HepG2 (cell line): ENCODE measurements at regions not wholly inside any gene's neighbourhood (a gene's known extent, or its start where the extent isn't known, plus 50 kb on each side); places are given as distances from the start of the nearest gene placed in this dataset.

Experiments used
- ATAC-seq: fragments of 200-7000 bp; cut with Tn5 transposase; 3 replicates; pipeline ENCODE4 v1.9.1; 2020; ENCODE audit warnings: mild to moderate bottlenecking, moderate library complexity
- BruUV-seq: library from RNA; stranded (reverse); fragments of 400-500 nt; replicated peaks from 2 replicates; lab custom pipeline; 2021; lab: Mats Ljungman, UMichigan
- CTCF ChIA-PET: fragments of 300-600 bp; formaldehyde crosslinking; extraction: SDS; loops from one replicate; lab custom pipeline; 2021; ENCODE audit warnings: low total read pairs, inconsistent platforms, low intra/inter-chr PET ratio; lab: Yijun Ruan, JAX
- POLR2A ChIA-PET: fragments of 350-600 bp; sonication (Branson Sonifier 250); formaldehyde crosslinking; loops from one replicate; lab custom pipeline; 2020; ENCODE audit warnings: antibody characterized with exemption, inconsistent platforms; lab: Yijun Ruan, JAX
- DNase-seq: peaks from one replicate; pipeline ENCODE4 v3.0.0-alpha.2; 2015; ENCODE audit warnings: low spot score
- FAIRE-seq: peaks from 3 replicates; lab custom pipeline; 2011; peaks lifted over from hg19 to GRCh38; lab: Jason Lieb, UNC
- H2AFZ ChIP-seq: one replicate; pipeline ENCODE4 v1.6.1; 2011; ENCODE audit warnings: low read length, inconsistent platforms
- H3K27ac ChIP-seq: fragments of 300-600 bp; 3 replicates; pipeline ENCODE4 v1.8.0; 2011; ENCODE audit warnings: mixed run types, mild to moderate bottlenecking, mixed read lengths, low read length, inconsistent platforms; ENCODE audit not compliant: insufficient read depth; ENCODE audit errors: extremely low read length
- H3K27me3 ChIP-seq, 2 experiments: fragments of 200-600 bp in 1 of 2; 2 replicates in 1 of 2; 3 replicates in 1 of 2; pipeline versions ENCODE4 v1.6.0 to v1.8.0; 2011; ENCODE audit warnings: low read length in 2 of 2, mild to moderate bottlenecking in 2 of 2, moderate library complexity in 2 of 2, inconsistent platforms in 1 of 2; ENCODE audit not compliant: insufficient read depth in 2 of 2, control insufficient read depth in 1 of 2
- H3K36me3 ChIP-seq, 2 experiments: fragments of 200-600 bp in 1 of 2; replicated peaks in 1 of 2; 2 replicates in 1 of 2; 3 replicates in 1 of 2; pipeline versions ENCODE4 v1.5.1 to v1.8.0; 2011; ENCODE audit warnings: low read length in 2 of 2, inconsistent platforms in 1 of 2; ENCODE audit not compliant: insufficient read depth in 2 of 2, control insufficient read depth in 1 of 2
- H3K4me1 ChIP-seq: 2 replicates; pipeline ENCODE4 v1.5.1; 2012; ENCODE audit warnings: low read length, inconsistent platforms; ENCODE audit not compliant: insufficient read depth
- H3K4me2 ChIP-seq: 2 replicates; pipeline ENCODE4 v1.6.0; 2011; ENCODE audit warnings: low read depth, low read length, inconsistent platforms
- H3K4me3 ChIP-seq, 3 experiments: fragments of 200-600 bp in 1 of 3; sonication (generic), shearing (Covaris generic) in 1 of 3; replicated peaks in 1 of 3; 2 replicates each; pipeline ENCODE4 v1.5.1; 2011 to 2016; ENCODE audit warnings: low read length in 3 of 3, inconsistent platforms in 2 of 3, low read depth in 2 of 3, mild to moderate bottlenecking in 2 of 3, control low read depth in 1 of 3, mixed read lengths in 1 of 3; ENCODE audit not compliant: insufficient read depth in 1 of 3
- H3K79me2 ChIP-seq: one replicate; pipeline ENCODE4 v1.6.1; 2011; ENCODE audit warnings: low read length, inconsistent platforms; ENCODE audit not compliant: insufficient read depth
- H3K9ac ChIP-seq: 2 replicates; pipeline ENCODE4 v1.6.0; 2011; ENCODE audit warnings: mild to moderate bottlenecking, low read depth, low read length, inconsistent platforms; ENCODE audit not compliant: insufficient read depth
- H3K9me3 ChIP-seq: 2 replicates; pipeline ENCODE4 v1.5.1; 2012; ENCODE audit warnings: mild to moderate bottlenecking, low read length
- H4K20me1 ChIP-seq: 2 replicates; pipeline ENCODE4 v1.6.0; 2011; ENCODE audit warnings: inconsistent platforms, mild to moderate bottlenecking, low read length, moderate library complexity; ENCODE audit not compliant: insufficient read depth
- ELF4 ChIP-seq: sonication (generic); formaldehyde crosslinking; IDR thresholded peaks from 2 replicates; pipeline ENCODE4 v1.5.0; 2020; ENCODE audit warnings: missing genetic modification reagents, mild to moderate bottlenecking, moderate library complexity, borderline replicate concordance
- FOXA1 ChIP-seq, 2 experiments: fragments of 450-650 bp in 1 of 2; sonication (generic) in 1 of 2; formaldehyde crosslinking in 1 of 2; IDR thresholded peaks; 2 replicates each; pipeline versions ENCODE4 v1.4.0 to v1.6.1; 2016 to 2020; ENCODE audit warnings: missing genetic modification reagents in 1 of 2
- PPARG ChIP-seq: conservative IDR thresholded peaks from 2 replicates; pipeline ENCODE4 v1.6.1; 2016; ENCODE audit warnings: missing biosample characterization, missing genetic modification reagents
- TOE1 ChIP-seq: sonication (generic); formaldehyde crosslinking; IDR thresholded peaks from 2 replicates; pipeline ENCODE4 v1.4.0; 2020; ENCODE audit warnings: mild to moderate bottlenecking, missing genetic modification reagents
- ZNF546 ChIP-seq: sonication (generic); formaldehyde crosslinking; conservative IDR thresholded peaks from 2 replicates; pipeline ENCODE4 v1.8.1; 2023; ENCODE audit warnings: mild to moderate bottlenecking, missing genetic modification reagents
- ZNF562 ChIP-seq: sonication (generic); formaldehyde crosslinking; IDR thresholded peaks from 2 replicates; pipeline ENCODE4 v1.8.0; 2022; ENCODE audit warnings: missing genetic modification reagents, borderline replicate concordance
- WGBS: methylation state at CpG from one replicate; pipeline ENCODE4 v1.1.6; 2017; ENCODE audit warnings: low lambda C conversion rate; 5-methylcytosine and 5-hydroxymethylcytosine counted together
- in situ Hi-C: cut with HindIII; loops from 2 replicates; pipeline ENCODE4 v1.10.0; 2017; ENCODE audit warnings: low pct_unique_long_range_greater_than_20kb; ENCODE audit not compliant: extremely low pct_ligation_motif_present
- intact Hi-C: fragments of 100-400 bp; cut with micrococcal nuclease; formaldehyde crosslinking; loops from one replicate; pipeline ENCODE4 v1.10.0; 2022; ENCODE audit not compliant: unreplicated experiment
- TF ChIP-seq, protein P1 (sequence below): sonication (generic); formaldehyde crosslinking; IDR thresholded peaks from 2 replicates; pipeline ENCODE4 v1.4.0; 2020; ENCODE audit warnings: mild to moderate bottlenecking, missing genetic modification reagents
- TF ChIP-seq, protein P2 (sequence below): sonication (generic); formaldehyde crosslinking; IDR thresholded peaks from 2 replicates; pipeline ENCODE4 v1.4.0; 2020; ENCODE audit warnings: missing genetic modification reagents, borderline replicate concordance

DNA sequence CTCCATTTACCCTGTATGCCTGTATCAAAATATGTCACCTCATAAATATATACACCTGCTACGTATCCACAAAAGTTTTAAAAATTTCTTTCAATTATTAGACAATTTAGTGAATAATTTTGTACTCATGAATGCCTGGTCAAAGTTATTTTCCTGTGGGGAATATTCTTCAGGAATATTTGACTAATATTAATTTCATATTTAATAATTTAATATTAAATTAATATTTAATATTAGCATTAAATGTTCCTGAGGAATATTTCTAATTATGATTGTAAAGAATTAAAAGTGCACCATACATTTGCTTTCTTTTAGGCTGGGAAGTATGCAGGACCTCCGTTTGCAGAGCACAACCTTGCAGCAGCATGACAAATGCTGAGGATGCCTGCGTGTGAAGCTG is 422.7 kb downstream of the C3orf38 start (continued):
- TF ChIP-seq, protein P1, sequence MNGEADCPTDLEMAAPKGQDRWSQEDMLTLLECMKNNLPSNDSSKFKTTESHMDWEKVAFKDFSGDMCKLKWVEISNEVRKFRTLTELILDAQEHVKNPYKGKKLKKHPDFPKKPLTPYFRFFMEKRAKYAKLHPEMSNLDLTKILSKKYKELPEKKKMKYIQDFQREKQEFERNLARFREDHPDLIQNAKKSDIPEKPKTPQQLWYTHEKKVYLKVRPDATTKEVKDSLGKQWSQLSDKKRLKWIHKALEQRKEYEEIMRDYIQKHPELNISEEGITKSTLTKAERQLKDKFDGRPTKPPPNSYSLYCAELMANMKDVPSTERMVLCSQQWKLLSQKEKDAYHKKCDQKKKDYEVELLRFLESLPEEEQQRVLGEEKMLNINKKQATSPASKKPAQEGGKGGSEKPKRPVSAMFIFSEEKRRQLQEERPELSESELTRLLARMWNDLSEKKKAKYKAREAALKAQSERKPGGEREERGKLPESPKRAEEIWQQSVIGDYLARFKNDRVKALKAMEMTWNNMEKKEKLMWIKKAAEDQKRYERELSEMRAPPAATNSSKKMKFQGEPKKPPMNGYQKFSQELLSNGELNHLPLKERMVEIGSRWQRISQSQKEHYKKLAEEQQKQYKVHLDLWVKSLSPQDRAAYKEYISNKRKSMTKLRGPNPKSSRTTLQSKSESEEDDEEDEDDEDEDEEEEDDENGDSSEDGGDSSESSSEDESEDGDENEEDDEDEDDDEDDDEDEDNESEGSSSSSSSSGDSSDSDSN (CRISPR knock-in tag), result no peak
- TF ChIP-seq, protein P2, sequence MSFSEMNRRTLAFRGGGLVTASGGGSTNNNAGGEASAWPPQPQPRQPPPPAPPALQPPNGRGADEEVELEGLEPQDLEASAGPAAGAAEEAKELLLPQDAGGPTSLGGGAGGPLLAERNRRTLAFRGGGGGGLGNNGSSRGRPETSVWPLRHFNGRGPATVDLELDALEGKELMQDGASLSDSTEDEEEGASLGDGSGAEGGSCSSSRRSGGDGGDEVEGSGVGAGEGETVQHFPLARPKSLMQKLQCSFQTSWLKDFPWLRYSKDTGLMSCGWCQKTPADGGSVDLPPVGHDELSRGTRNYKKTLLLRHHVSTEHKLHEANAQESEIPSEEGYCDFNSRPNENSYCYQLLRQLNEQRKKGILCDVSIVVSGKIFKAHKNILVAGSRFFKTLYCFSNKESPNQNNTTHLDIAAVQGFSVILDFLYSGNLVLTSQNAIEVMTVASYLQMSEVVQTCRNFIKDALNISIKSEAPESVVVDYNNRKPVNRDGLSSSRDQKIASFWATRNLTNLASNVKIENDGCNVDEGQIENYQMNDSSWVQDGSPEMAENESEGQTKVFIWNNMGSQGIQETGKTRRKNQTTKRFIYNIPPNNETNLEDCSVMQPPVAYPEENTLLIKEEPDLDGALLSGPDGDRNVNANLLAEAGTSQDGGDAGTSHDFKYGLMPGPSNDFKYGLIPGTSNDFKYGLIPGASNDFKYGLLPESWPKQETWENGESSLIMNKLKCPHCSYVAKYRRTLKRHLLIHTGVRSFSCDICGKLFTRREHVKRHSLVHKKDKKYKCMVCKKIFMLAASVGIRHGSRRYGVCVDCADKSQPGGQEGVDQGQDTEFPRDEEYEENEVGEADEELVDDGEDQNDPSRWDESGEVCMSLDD, result no peak
- TF ChIP-seq PPARG, result no peak
- no peak for TF ChIP-seq TOE1 (CRISPR knock-in tag)
- no peak for TF ChIP-seq FOXA1 (IDR thresholded peaks at IDR 0.05)
- TF ChIP-seq FOXA1 (CRISPR knock-in tag; IDR thresholded peaks at IDR 0.05), result no peak
- TF ChIP-seq ELF4 (CRISPR knock-in tag), result no peak
- no peak for TF ChIP-seq ZNF562 (CRISPR knock-in tag)
- TF ChIP-seq, all 625 proteins: peak for 0

DNA sequence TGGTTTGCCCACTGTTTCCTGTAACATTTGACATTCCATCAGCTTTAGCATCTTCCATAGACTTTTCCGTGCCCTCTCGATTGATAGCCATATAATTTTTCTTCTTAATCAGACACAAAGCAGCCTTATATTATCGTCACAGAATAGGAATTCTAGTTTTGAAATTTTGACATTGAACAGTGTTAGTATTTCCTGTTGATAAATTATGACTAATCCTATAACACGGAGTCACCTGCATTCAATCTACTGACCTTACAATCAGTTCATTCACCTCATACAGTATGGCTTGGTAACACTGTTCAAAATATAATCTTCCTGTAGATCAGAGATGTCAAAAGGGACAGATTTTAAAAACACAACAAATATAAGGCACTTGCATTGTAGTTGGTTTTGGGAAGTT is 423.7 kb downstream of the C3orf38 start:
- no peak for TF ChIP-seq ZNF546 (CRISPR knock-in tag)

More for the DNA sequence above, 423.7 kb downstream of the C3orf38 start:
- ChIA-PET POLR2A (no interaction called here), CTCF (no interaction called here)
- FAIRE-seq (no peak), ATAC-seq (no peak), DNase-seq (no peak)
- H3K4me3 ChIP-seq, result no peak overlapping the region
- in situ Hi-C loops, result no loop called here
- no peaks in the 10 kb centered on the region for H3K27me3 ChIP-seq
- intact Hi-C loops, result no loop called here
- H3K9ac ChIP-seq, result no peak overlapping the region
- H3K27ac ChIP-seq, result no peak overlapping the region
- peaks cover 8% of the 10 kb centered on the region for H3K9me3 ChIP-seq
- no peaks in the 10 kb centered on the region for H4K20me1 ChIP-seq
- no peaks in the 10 kb centered on the region for H3K79me2 ChIP-seq
- BruUV-seq, result no TSS peak
- H3K4me2 ChIP-seq, result no peak overlapping the region
- H2AFZ ChIP-seq, result no peak overlapping the region
- no peaks in the 10 kb centered on the region for H3K36me3 ChIP-seq
- no peaks in the 10 kb centered on the region for H3K4me1 ChIP-seq
- WGBS, result 11% methylated on average over 4 of the region's 4 CpGs
